ENCODE measurements at regions not wholly inside any gene's neighbourhood (a gene's known extent, or its start where the extent isn't known, plus 50 kb on each side); places are given as distances from the start of the nearest gene placed in this dataset.

DNA sequence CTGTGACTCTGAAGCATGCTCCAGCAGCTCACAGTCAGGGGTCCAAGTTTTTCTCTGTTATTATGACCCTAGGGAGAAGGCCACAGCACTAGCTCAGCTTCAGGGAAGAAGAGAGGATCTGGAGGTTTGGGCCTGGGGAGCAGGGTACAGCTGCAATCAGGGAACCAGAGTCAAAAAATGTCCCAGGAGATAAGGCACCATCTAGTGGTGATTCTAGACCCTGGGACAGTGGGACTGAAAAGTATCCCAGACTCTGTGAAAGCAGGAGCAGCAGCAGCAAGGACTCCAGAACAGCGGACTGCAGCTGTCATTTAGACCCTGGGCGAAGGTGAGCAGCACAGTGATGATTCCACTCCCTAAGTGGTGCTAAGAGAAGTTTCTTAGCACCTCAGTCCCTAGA is 278.4 kb upstream of the DDX18 start:
- TF ChIP-seq, protein P1, sequence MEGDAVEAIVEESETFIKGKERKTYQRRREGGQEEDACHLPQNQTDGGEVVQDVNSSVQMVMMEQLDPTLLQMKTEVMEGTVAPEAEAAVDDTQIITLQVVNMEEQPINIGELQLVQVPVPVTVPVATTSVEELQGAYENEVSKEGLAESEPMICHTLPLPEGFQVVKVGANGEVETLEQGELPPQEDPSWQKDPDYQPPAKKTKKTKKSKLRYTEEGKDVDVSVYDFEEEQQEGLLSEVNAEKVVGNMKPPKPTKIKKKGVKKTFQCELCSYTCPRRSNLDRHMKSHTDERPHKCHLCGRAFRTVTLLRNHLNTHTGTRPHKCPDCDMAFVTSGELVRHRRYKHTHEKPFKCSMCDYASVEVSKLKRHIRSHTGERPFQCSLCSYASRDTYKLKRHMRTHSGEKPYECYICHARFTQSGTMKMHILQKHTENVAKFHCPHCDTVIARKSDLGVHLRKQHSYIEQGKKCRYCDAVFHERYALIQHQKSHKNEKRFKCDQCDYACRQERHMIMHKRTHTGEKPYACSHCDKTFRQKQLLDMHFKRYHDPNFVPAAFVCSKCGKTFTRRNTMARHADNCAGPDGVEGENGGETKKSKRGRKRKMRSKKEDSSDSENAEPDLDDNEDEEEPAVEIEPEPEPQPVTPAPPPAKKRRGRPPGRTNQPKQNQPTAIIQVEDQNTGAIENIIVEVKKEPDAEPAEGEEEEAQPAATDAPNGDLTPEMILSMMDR (IDR thresholded peaks at IDR 0.05; ENCODE audit: unreplicated experiment): peak; percentile 38
- no peak overlapping the region for H3K4me3 Mint-ChIP-seq (ENCODE audit: unreplicated experiment)
- intact Hi-C loops (cut with micrococcal nuclease): loop anchor here (10.0 kb wide), 1 partner anchor 791 kb away; no protein-coding TSS in a partner anchor
- H3K9me3 Mint-ChIP-seq (ENCODE audit: unreplicated experiment): peaks cover 10% of the 10 kb centered on the region
- peak; percentile 48 for DNase-seq (ENCODE audit: unreplicated experiment)
- ChIA-PET POLR2A (no interaction called here), CTCF (interaction anchor here (0.6 to 4.4 kb wide), 25 partner anchors 9 to 1624 kb away, joined by 3 to 39 read pairs (median 3); no protein-coding TSS in a partner anchor)
- BruUV-seq (replicated peaks): no TSS peak
- no peaks in the 10 kb centered on the region for H3K4me1 Mint-ChIP-seq (ENCODE audit: insufficient read depth, unreplicated experiment)
- H3K36me3 Mint-ChIP-seq (ENCODE audit: insufficient read depth, unreplicated experiment): no peaks in the 10 kb centered on the region
- H3K27me3 Mint-ChIP-seq (ENCODE audit: insufficient read depth, unreplicated experiment): no peaks in the 10 kb centered on the region
- no peak overlapping the region for H3K27ac Mint-ChIP-seq (ENCODE audit: low read depth, unreplicated experiment)

DNA sequence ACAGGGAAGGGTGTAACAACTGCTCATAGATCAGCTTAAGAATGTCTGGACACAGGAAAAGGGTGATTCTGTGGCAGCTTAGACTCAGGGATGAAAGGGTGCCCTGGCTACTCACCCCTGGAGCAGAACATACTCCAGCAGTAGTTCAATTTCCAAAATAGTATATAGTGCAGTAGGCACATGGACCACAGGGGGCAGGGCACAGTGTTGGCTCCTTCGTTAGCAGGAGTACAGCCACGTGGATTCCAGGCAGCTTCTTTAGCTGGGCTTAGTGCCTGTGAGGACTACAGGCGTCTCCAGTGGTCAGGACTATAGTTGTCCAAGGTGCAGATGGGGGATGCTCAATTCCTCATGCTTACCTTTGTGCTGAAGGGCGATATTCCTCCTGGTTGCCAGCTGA is 277.5 kb upstream of the DDX18 start:
- CTCF ChIA-PET: interaction anchor here (0.6 to 4.4 kb wide), 14 partner anchors 8 to 460 kb away, joined by 3 to 39 read pairs (median 4); no protein-coding TSS in a partner anchor
- H3K4me1 Mint-ChIP-seq (ENCODE audit: insufficient read depth, unreplicated experiment): no peaks in the 10 kb centered on the region
- no peak overlapping the region for H3K27ac Mint-ChIP-seq (ENCODE audit: low read depth, unreplicated experiment)
- H3K4me3 Mint-ChIP-seq (ENCODE audit: unreplicated experiment): no peak overlapping the region
- TF ChIP-seq, protein P1 (IDR thresholded peaks at IDR 0.05; ENCODE audit: unreplicated experiment): no peak
- POLR2A ChIA-PET: no interaction called here
- no peaks in the 10 kb centered on the region for H3K27me3 Mint-ChIP-seq (ENCODE audit: insufficient read depth, unreplicated experiment)
- no peaks in the 10 kb centered on the region for H3K36me3 Mint-ChIP-seq (ENCODE audit: insufficient read depth, unreplicated experiment)
- DNase-seq (ENCODE audit: unreplicated experiment): no peak
- peaks cover 10% of the 10 kb centered on the region for H3K9me3 Mint-ChIP-seq (ENCODE audit: unreplicated experiment)
- no TSS peak for BruUV-seq (replicated peaks)
- intact Hi-C loops (cut with micrococcal nuclease): loop anchor here (10.0 kb wide), 1 partner anchor 792 kb away; no protein-coding TSS in a partner anchor

DNA sequence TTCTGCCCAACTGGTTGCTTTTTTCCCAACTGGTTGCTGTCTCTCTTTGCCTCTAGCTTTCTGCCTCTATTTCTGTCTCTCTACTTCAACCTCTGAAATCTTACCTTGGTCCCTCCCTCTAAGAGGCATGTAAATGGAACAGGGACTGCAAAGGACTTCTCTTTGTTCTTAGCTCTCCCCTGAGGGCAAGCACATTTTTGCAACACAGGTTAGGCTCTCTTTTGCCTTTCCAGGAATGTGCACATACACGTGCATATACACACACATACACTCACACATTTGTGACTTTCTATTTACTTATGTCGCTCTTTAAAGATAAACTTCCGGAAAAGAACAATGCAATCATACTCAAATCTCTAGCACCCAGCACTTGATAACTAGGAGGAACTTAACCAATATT is 262.6 kb upstream of the DDX18 start:
- POLR2A ChIA-PET: no interaction called here
- TF ChIP-seq, protein P1 (IDR thresholded peaks at IDR 0.05; ENCODE audit: unreplicated experiment): no peak
- peaks cover 6% of the 10 kb centered on the region for H3K4me1 Mint-ChIP-seq (ENCODE audit: insufficient read depth, unreplicated experiment)
- peaks cover 35% of the 10 kb centered on the region for H3K9me3 Mint-ChIP-seq (ENCODE audit: unreplicated experiment)
- H3K36me3 Mint-ChIP-seq (ENCODE audit: insufficient read depth, unreplicated experiment): peaks cover 7% of the 10 kb centered on the region
- H3K4me3 Mint-ChIP-seq (ENCODE audit: unreplicated experiment): no peak overlapping the region
- no TSS peak for BruUV-seq (replicated peaks)
- no peaks in the 10 kb centered on the region for H3K27me3 Mint-ChIP-seq (ENCODE audit: insufficient read depth, unreplicated experiment)
- intact Hi-C loops (cut with micrococcal nuclease): no loop called here
- H3K27ac Mint-ChIP-seq (ENCODE audit: low read depth, unreplicated experiment): no peak overlapping the region
- CTCF ChIA-PET: interaction anchor here (1.2 kb wide), 1 partner anchor 82 kb away, joined by 3 read pairs; no protein-coding TSS in a partner anchor
- DNase-seq (ENCODE audit: unreplicated experiment): no peak

DNA sequence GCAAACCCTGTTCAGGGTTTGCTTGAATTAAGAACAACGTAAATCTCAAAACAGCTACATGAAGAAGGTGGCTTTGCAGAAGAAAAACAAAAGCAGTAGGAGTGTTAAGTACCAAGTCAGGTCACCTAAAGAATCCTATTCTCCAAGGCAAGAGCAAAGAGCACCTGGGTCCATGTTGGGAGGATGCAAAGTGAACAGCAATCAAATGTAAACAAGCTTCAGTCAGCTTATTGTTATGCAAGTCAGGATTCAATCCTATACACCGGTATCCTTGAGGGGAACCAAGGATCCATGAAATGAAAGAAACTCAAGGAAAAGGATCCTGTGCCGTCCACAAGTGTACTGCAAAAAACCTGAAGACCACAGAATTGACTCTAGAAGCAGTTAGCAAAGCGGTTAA is 261.0 kb upstream of the DDX18 start:
- Mint-ChIP-seq H3K36me3 (ENCODE audit: insufficient read depth, unreplicated experiment) (peaks cover 7% of the 10 kb centered on the region), H3K4me1 (ENCODE audit: insufficient read depth, unreplicated experiment) (peaks cover 6% of the 10 kb centered on the region), H3K27me3 (ENCODE audit: insufficient read depth, unreplicated experiment) (no peaks in the 10 kb centered on the region), H3K27ac (ENCODE audit: low read depth, unreplicated experiment) (no peak overlapping the region), H3K4me3 (ENCODE audit: unreplicated experiment) (no peak overlapping the region), H3K9me3 (ENCODE audit: unreplicated experiment) (peaks cover 35% of the 10 kb centered on the region)
- no TSS peak for BruUV-seq (replicated peaks)
- intact Hi-C loops (cut with micrococcal nuclease): no loop called here
- CTCF ChIA-PET: no interaction called here
- DNase-seq (ENCODE audit: unreplicated experiment): no peak
- POLR2A ChIA-PET: no interaction called here
- TF ChIP-seq, protein P1 (IDR thresholded peaks at IDR 0.05; ENCODE audit: unreplicated experiment): no peak
